ENCODE measurements at regions not wholly inside any gene's neighbourhood (a gene's known extent, or its start where the extent isn't known, plus 50 kb on each side); places are given as distances from the start of the nearest gene placed in this dataset.

- no peak for DNase-seq (ENCODE audit: low spot score)
- no peak overlapping the region for H3K4me3 ChIP-seq (replicated peaks in 1 of 3; ENCODE audit: insufficient read depth in 1 of 3, low read depth in 2 of 3, low read length in 3 of 3)
- in situ Hi-C loops (cut with HindIII; ENCODE audit: extremely low pct_ligation_motif_present, low pct_unique_long_range_greater_than_20kb), result no loop called here
- H3K4me1 ChIP-seq (ENCODE audit: insufficient read depth, low read length), result no peaks in the 10 kb centered on the region
- 0 out of 2 replicates have a peak, but pooled peaks cover 6% of the 10 kb centered on the region for H3K9me3 ChIP-seq (ENCODE audit: low read length)
- no peak overlapping the region for H3K9ac ChIP-seq (ENCODE audit: insufficient read depth, low read depth, low read length)
- no peaks in the 10 kb centered on the region for H4K20me1 ChIP-seq (ENCODE audit: insufficient read depth, low read length)
- no peaks in the 10 kb centered on the region for H3K36me3 ChIP-seq (replicated peaks in 1 of 2; ENCODE audit: control insufficient read depth in 1 of 2, insufficient read depth in 2 of 2, low read length in 2 of 2)
- no peaks in the 10 kb centered on the region; a peak in 1 of 5 replicates for H3K27me3 ChIP-seq (ENCODE audit: control insufficient read depth in 1 of 2, insufficient read depth in 2 of 2, low read length in 2 of 2)
- BruUV-seq (replicated peaks), result no TSS peak
- no peak overlapping the region for H3K27ac ChIP-seq (ENCODE audit: extremely low read length, insufficient read depth, low read length)
- intact Hi-C loops (cut with micrococcal nuclease; ENCODE audit: unreplicated experiment), result no loop called here
- TF ChIP-seq LRRFIP1 (CRISPR knock-in tag; conservative IDR thresholded peaks at IDR 0.05) (no peak), RAD21 (CRISPR knock-in tag; IDR thresholded peaks at IDR 0.05) (no peak), ZNF552 (CRISPR knock-in tag; IDR thresholded peaks at IDR 0.05; ENCODE audit: borderline replicate concordance) (no peak), IKZF1 (IDR thresholded peaks at IDR 0.05) (no peak), POLR2A (IDR thresholded peaks at IDR 0.05; ENCODE audit: insufficient read depth in 1 of 2, low read depth in 2 of 2, low read length in 2 of 2) (no peak), ZNF3 (CRISPR knock-in tag; IDR thresholded peaks at IDR 0.05) (no peak), ZNF441 (CRISPR knock-in tag; IDR thresholded peaks at IDR 0.05; ENCODE audit: borderline replicate concordance) (no peak), ZNF12 (CRISPR knock-in tag; IDR thresholded peaks at IDR 0.05) (no peak), TEAD2 (CRISPR knock-in tag; IDR thresholded peaks at IDR 0.05) (no peak), EHMT2 (IDR thresholded peaks at IDR 0.05; ENCODE audit: borderline replicate concordance, low read depth, low read length) (no peak), ZSCAN29 (CRISPR knock-in tag; conservative IDR thresholded peaks at IDR 0.05) (no peak), DR1 (CRISPR knock-in tag; IDR thresholded peaks at IDR 0.05) (no peak)
- no peak for FAIRE-seq
- no peak overlapping the region for H2AFZ ChIP-seq (ENCODE audit: low read length)
- no peak for ATAC-seq
- CTCF ChIA-PET (ENCODE audit: low intra/inter-chr PET ratio, low total read pairs), result no interaction called here
- POLR2A ChIA-PET, result no interaction called here
- H3K4me2 ChIP-seq (ENCODE audit: low read depth, low read length), result no peak overlapping the region
- H3K79me2 ChIP-seq (ENCODE audit: insufficient read depth, low read length), result no peaks in the 10 kb centered on the region
Measured at GRCh38 chr15:27660676-27661075, 438.4 kb downstream of the OCA2 start.

Data from HepG2 (cell line).